COR-L47 (cell line): ENCODE measurements at regions not wholly inside any gene's neighbourhood (a gene's known extent, or its start where the extent isn't known, plus 50 kb on each side); places are given as distances from the start of the nearest gene placed in this dataset.
A peak's percentile ranks its signal among the peaks of the same experiment; 100 is the strongest.
"Not testable (repeated sequence)": the region's sequence is repeated elsewhere in the genome, so short reads cannot be mapped to it uniquely, and the experiment has no call there.

Source experiments
- DNase-seq: peaks from one replicate; lab custom pipeline; 2025; lab: John Stamatoyannopoulos, UW

GRCh38 chr11:36790526-36790925, 192.5 kb upstream of the RAG2 start:
- no peak for DNase-seq

GRCh38 chr11:36783808-36784207, 185.8 kb upstream of the RAG2 start:
- no peak for DNase-seq

GRCh38 chr11:36779791-36780190, 181.8 kb upstream of the RAG2 start:
- DNase-seq = no peak

- DNase-seq = no peak
Measured at GRCh38 chr11:36777311-36777710, 179.3 kb upstream of the RAG2 start.

GRCh38 chr11:36775756-36776155, 177.7 kb upstream of the RAG2 start:
- no peak for DNase-seq

- DNase-seq = no peak
Measured at GRCh38 chr11:36775130-36775529, 177.1 kb upstream of the RAG2 start.

- DNase-seq = no peak
Measured at GRCh38 chr11:36774603-36775002, 176.6 kb upstream of the RAG2 start.

GRCh38 chr11:36763187-36763586, 165.2 kb upstream of the RAG2 start:
- DNase-seq = no peak

- no peak for DNase-seq
Measured at GRCh38 chr11:36757075-36757474, 159.0 kb upstream of the RAG2 start.

- DNase-seq = no peak
Measured at GRCh38 chr11:36753960-36754359, 155.9 kb upstream of the RAG2 start.

GRCh38 chr11:36751996-36752395, 154.0 kb upstream of the RAG2 start:
- DNase-seq = no peak

- DNase-seq = no peak
Measured at GRCh38 chr11:36751335-36751781, 153.3 kb upstream of the RAG2 start.

- DNase-seq = no peak
Measured at GRCh38 chr11:36750349-36750748, 152.3 kb upstream of the RAG2 start.

- DNase-seq = no peak
Measured at GRCh38 chr11:36748836-36749235, 150.8 kb upstream of the RAG2 start.

- peak; percentile 80 for DNase-seq
Measured at GRCh38 chr11:36746886-36747710, 149.1 kb upstream of the RAG2 start.

- peak; percentile 59 for DNase-seq
Measured at GRCh38 chr11:36744375-36745168, 146.5 kb upstream of the RAG2 start.

GRCh38 chr11:36743039-36743438, 145.0 kb upstream of the RAG2 start:
- no peak for DNase-seq

- no peak for DNase-seq
Measured at GRCh38 chr11:36741515-36741914, 143.5 kb upstream of the RAG2 start.

- DNase-seq = no peak
Measured at GRCh38 chr11:36738292-36738861, 140.3 kb upstream of the RAG2 start.

- no peak for DNase-seq
Measured at GRCh38 chr11:36736103-36736502, 138.1 kb upstream of the RAG2 start.

GRCh38 chr11:36733721-36734120, 135.7 kb upstream of the RAG2 start:
- not testable (repeated sequence) for DNase-seq

- no peak for DNase-seq
Measured at GRCh38 chr11:36730761-36731160, 132.7 kb upstream of the RAG2 start.

GRCh38 chr11:36729825-36730224, 131.8 kb upstream of the RAG2 start:
- DNase-seq = no peak
